MCF 10A (cell line): ENCODE measurements at regions not wholly inside any gene's neighbourhood (a gene's known extent, or its start where the extent isn't known, plus 50 kb on each side); places are given as distances from the start of the nearest gene placed in this dataset.

Source experiments
- BruUV-seq: library from RNA; stranded (reverse); fragments of 400-500 nt; replicated peaks from 2 replicates; lab custom pipeline; 2021; lab: Mats Ljungman, UMichigan
- CTCF ChIA-PET: fragments of 300-600 bp; sonication (Branson Sonifier 250); formaldehyde crosslinking; extraction: SDS; loops from one replicate; lab custom pipeline; 2021; ENCODE audit warnings: antibody characterized with exemption, inconsistent platforms; lab: Yijun Ruan, JAX
- POLR2A ChIA-PET: fragments of 300-600, 350-650 bp; sonication (Branson Sonifier 250); formaldehyde crosslinking; extraction: SDS; loops from one replicate; lab custom pipeline; 2020; ENCODE audit warnings: antibody characterized with exemption, inconsistent platforms; lab: Yijun Ruan, JAX
- DNase-seq: peaks from one replicate; pipeline ENCODE4 v3.0.0-alpha.2; 2018; ENCODE audit not compliant: unreplicated experiment
- H3K27ac Mint-ChIP-seq: one replicate; pipeline ENCODE4 v1.8.0; 2022; ENCODE audit warnings: mild to moderate bottlenecking, low read depth, mixed read lengths; ENCODE audit not compliant: unreplicated experiment
- H3K27me3 Mint-ChIP-seq: one replicate; pipeline ENCODE4 v1.8.0; 2022; ENCODE audit warnings: mixed read lengths; ENCODE audit not compliant: insufficient read depth, unreplicated experiment
- H3K36me3 Mint-ChIP-seq: one replicate; pipeline ENCODE4 v1.8.0; 2022; ENCODE audit warnings: mild to moderate bottlenecking, moderate library complexity, mixed read lengths; ENCODE audit not compliant: insufficient read depth, unreplicated experiment
- H3K4me1 Mint-ChIP-seq: one replicate; pipeline ENCODE4 v1.8.0; 2022; ENCODE audit warnings: mixed read lengths; ENCODE audit not compliant: insufficient read depth, unreplicated experiment
- H3K4me3 Mint-ChIP-seq: one replicate; pipeline ENCODE4 v1.8.0; 2022; ENCODE audit warnings: mild to moderate bottlenecking, moderate library complexity, mixed read lengths; ENCODE audit not compliant: unreplicated experiment
- H3K9me3 Mint-ChIP-seq: one replicate; pipeline ENCODE4 v1.8.0; 2022; ENCODE audit warnings: mixed read lengths; ENCODE audit not compliant: unreplicated experiment
- CTCF ChIP-seq: fragments of 200-600 bp; IDR thresholded peaks from one replicate; pipeline ENCODE4 v1.8.0; 2022; ENCODE audit warnings: antibody characterized with exemption, mild to moderate bottlenecking; ENCODE audit not compliant: unreplicated experiment
- intact Hi-C: fragments of 100-400 bp; cut with micrococcal nuclease; formaldehyde crosslinking; loops from 2 replicates; pipeline ENCODE4 v1.14.1; 2022

GRCh38 chr2:58416696-58417095, 175.6 kb upstream of the FANCL start:
- no TSS peak for BruUV-seq
- H3K4me1 Mint-ChIP-seq = no peaks in the 10 kb centered on the region
- no peak overlapping the region for H3K27ac Mint-ChIP-seq
- DNase-seq = no peak
- H3K36me3 Mint-ChIP-seq = peaks cover 2% of the 10 kb centered on the region
- no peaks in the 10 kb centered on the region for H3K9me3 Mint-ChIP-seq
- H3K27me3 Mint-ChIP-seq = no peaks in the 10 kb centered on the region
- H3K4me3 Mint-ChIP-seq = no peak overlapping the region
- intact Hi-C loops = no loop called here
- CTCF ChIA-PET = no interaction called here
- TF ChIP-seq CTCF = no peak
- POLR2A ChIA-PET = no interaction called here

- ChIA-PET CTCF (no interaction called here), POLR2A (no interaction called here)
- TF ChIP-seq CTCF = no peak
- no peak for DNase-seq
- Mint-ChIP-seq H3K27me3 (no peaks in the 10 kb centered on the region), H3K9me3 (no peaks in the 10 kb centered on the region), H3K4me3 (no peak overlapping the region), H3K4me1 (no peaks in the 10 kb centered on the region), H3K27ac (no peak overlapping the region), H3K36me3 (peaks cover 6% of the 10 kb centered on the region)
- intact Hi-C loops = no loop called here
- no TSS peak for BruUV-seq
These were observed 173.4 kb upstream of the FANCL start for GRCh38 chr2:58414506-58414905.

- POLR2A ChIA-PET = no interaction called here
- Mint-ChIP-seq H3K9me3 (no peaks in the 10 kb centered on the region), H3K27me3 (no peaks in the 10 kb centered on the region), H3K36me3 (peaks cover 6% of the 10 kb centered on the region), H3K27ac (no peak overlapping the region), H3K4me3 (no peak overlapping the region), H3K4me1 (no peaks in the 10 kb centered on the region)
- no peak for TF ChIP-seq CTCF
- no peak for DNase-seq
- BruUV-seq = no TSS peak
- CTCF ChIA-PET = no interaction called here
- intact Hi-C loops = no loop called here
These were observed 169.4 kb upstream of the FANCL start for GRCh38 chr2:58410549-58410948.

- no peaks in the 10 kb centered on the region for H3K27me3 Mint-ChIP-seq
- no peaks in the 10 kb centered on the region for H3K9me3 Mint-ChIP-seq
- DNase-seq = no peak
- no peak overlapping the region for H3K27ac Mint-ChIP-seq
- ChIA-PET POLR2A (no interaction called here), CTCF (interaction anchor here (1.0 kb wide), 1 partner anchor 11 kb away, joined by 3 read pairs; no protein-coding TSS in a partner anchor)
- BruUV-seq = no TSS peak
- TF ChIP-seq CTCF = no peak
- no peak overlapping the region for H3K4me3 Mint-ChIP-seq
- no peaks in the 10 kb centered on the region for H3K4me1 Mint-ChIP-seq
- intact Hi-C loops = no loop called here
- H3K36me3 Mint-ChIP-seq = peaks cover 6% of the 10 kb centered on the region
These were observed 166.4 kb upstream of the FANCL start for GRCh38 chr2:58407487-58407886.
